ENCODE measurements at regions not wholly inside any gene's neighbourhood (a gene's known extent, or its start where the extent isn't known, plus 50 kb on each side); places are given as distances from the start of the nearest gene placed in this dataset.

DNA sequence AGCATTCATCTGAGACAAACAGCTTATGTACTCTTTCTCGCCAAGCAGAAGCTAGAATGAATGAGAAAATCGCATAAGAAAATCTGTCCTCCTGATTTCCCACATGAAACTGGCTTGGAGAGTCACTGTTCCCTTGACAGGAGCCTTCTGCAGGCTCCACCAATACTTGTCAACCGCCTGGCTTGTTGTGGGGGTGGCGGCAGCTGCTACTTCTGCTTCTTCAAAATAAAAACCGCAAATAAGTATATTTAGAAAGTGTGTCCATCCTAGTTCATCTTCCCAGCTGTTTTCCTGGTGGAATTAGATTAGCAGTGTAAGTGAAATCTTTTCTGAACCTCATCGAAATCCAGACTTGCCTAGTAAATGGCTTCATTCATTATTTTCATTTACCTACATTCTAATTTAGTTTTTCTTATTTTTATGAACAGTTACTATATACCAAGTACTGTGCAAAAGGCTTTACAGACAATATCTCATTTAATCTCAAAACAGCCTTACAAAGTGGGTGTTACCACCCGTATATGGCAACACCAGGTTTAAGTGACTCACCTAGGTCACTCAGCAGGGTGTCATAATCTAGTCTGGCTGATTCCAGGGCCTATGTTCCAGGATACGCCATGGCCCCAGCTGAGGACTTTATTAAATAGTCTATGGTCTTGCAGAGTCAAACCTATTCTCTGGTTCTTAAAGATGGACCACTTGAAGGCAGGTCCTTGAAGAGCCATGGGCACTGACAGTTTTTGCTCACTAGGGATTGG lies 104.6 kb upstream of the IGFBP7 start:
- Histone ChIP-seq H3K79me2 (ENCODE audit: control insufficient read depth, insufficient read depth, low read length) (no peaks in the 10 kb centered on the region), H3K4me2 (ENCODE audit: insufficient read depth, low read length) (no peak overlapping the region), H3K4me3 (replicated peaks in 1 of 3; ENCODE audit: insufficient read depth in 1 of 3, low read depth in 1 of 3, low read length in 3 of 3) (no peak overlapping the region), H3K27me3 (ENCODE audit: control insufficient read depth in 2 of 2, insufficient read depth in 2 of 2, low read length in 2 of 2) (no peaks in the 10 kb centered on the region), H4K20me1 (replicated peaks; ENCODE audit: control insufficient read depth, extremely low read depth, insufficient read depth, low read length) (no peaks in the 10 kb centered on the region), H3K36me3 (ENCODE audit: control insufficient read depth in 2 of 2, extremely low read depth in 1 of 2, insufficient read depth in 2 of 2, low read length in 2 of 2) (no peaks in the 10 kb centered on the region), H3K27ac (ENCODE audit: insufficient read depth, low read depth, low read length) (no peak overlapping the region), H3K4me1 (ENCODE audit: control insufficient read depth, extremely low read depth, insufficient read depth, low read length) (no peaks in the 10 kb centered on the region), H3K9me1 (replicated peaks; ENCODE audit: control insufficient read depth, extremely low read depth, insufficient read depth, low read length) (no peaks in the 10 kb centered on the region), H3K9ac (replicated peaks; ENCODE audit: extremely low read depth, insufficient read depth, low read length) (no peak overlapping the region), H2AFZ (ENCODE audit: low read depth, low read length) (no peak overlapping the region), H3K9me3 (replicated peaks; ENCODE audit: control insufficient read depth, insufficient read depth, low read length) (no peaks in the 10 kb centered on the region)
- FAIRE-seq (no peak), DNase-seq (ENCODE audit: low read depth, low spot score) (no peak)
- POLR2A ChIA-PET, result no interaction called here
- CTCF ChIA-PET, result interaction anchor here (1.0 kb wide), 1 partner anchor 13 kb away, joined by 4 read pairs; no protein-coding TSS in a partner anchor
- TF ChIP-seq EZH2 (IDR thresholded peaks at IDR 0.05; ENCODE audit: borderline replicate concordance, low read depth, low read length, severe bottlenecking) (no peak), MYC (IDR thresholded peaks at IDR 0.05; ENCODE audit: low read depth, low read length) (no peak), POLR2A (IDR thresholded peaks at IDR 0.05; ENCODE audit: low read depth, low read length) (no peak), FOS (IDR thresholded peaks at IDR 0.05; ENCODE audit: borderline replicate concordance, insufficient read depth, low read length) (no peak), POLR2AphosphoS5 (IDR thresholded peaks at IDR 0.05; ENCODE audit: insufficient read depth, low read depth, low read length) (no peak), CTCF (IDR thresholded peaks at IDR 0.05; ENCODE audit: extremely low read depth in 1 of 2, insufficient read depth in 1 of 2, low read depth in 1 of 2, low read length in 2 of 2) (no peak), GATA2 (IDR thresholded peaks at IDR 0.05; ENCODE audit: insufficient read depth, insufficient read length, low read depth, low read length) (no peak), JUN (IDR thresholded peaks at IDR 0.05; ENCODE audit: borderline replicate concordance, insufficient read depth, insufficient read length, low read depth) (no peak)
- TF ChIP-seq, protein P1, sequence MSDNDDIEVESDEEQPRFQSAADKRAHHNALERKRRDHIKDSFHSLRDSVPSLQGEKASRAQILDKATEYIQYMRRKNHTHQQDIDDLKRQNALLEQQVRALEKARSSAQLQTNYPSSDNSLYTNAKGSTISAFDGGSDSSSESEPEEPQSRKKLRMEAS (IDR thresholded peaks at IDR 0.05; ENCODE audit: insufficient read depth, insufficient read length), result no peak
- no TSS peak for BruUV-seq (replicated peaks)
- intact Hi-C loops (cut with micrococcal nuclease), result no loop called here
- dilution Hi-C loops (cut with MboI; ENCODE audit: extremely low pct_ligation_motif_present, low sequenced_read_pairs), result no loop called here

Measured in endothelial cell of umbilical vein (primary cell).